HG02938 (cell line): ENCODE measurements at regions not wholly inside any gene's neighbourhood (a gene's known extent, or its start where the extent isn't known, plus 50 kb on each side); places are given as distances from the start of the nearest gene placed in this dataset.

Source experiments
- ATAC-seq: cut with Tn5 transposase; IDR thresholded peaks from one replicate; pipeline ENCODE4 v1.9.1; 2021; ENCODE audit warnings: mild to moderate bottlenecking, moderate library complexity; ENCODE audit not compliant: unreplicated experiment

GRCh38 chr9:79280691-79281090 is 291.1 kb upstream of the TLE4 start:
- ATAC-seq, result no peak

- no peak for ATAC-seq
These were observed 287.7 kb upstream of the TLE4 start for GRCh38 chr9:79284081-79284480.

- no peak for ATAC-seq
These were observed 284.6 kb upstream of the TLE4 start for GRCh38 chr9:79286992-79287707.

GRCh38 chr9:79287708-79288290 is 284.0 kb upstream of the TLE4 start:
- no peak for ATAC-seq

GRCh38 chr9:79289856-79290255 is 281.9 kb upstream of the TLE4 start:
- ATAC-seq, result no peak

- ATAC-seq, result no peak
These were observed 279.0 kb upstream of the TLE4 start for GRCh38 chr9:79292731-79293280.

GRCh38 chr9:79300068-79300467 is 271.7 kb upstream of the TLE4 start:
- no peak for ATAC-seq

- no peak for ATAC-seq
These were observed 270.7 kb upstream of the TLE4 start for GRCh38 chr9:79301085-79301484.

- ATAC-seq, result no peak
These were observed 270.0 kb upstream of the TLE4 start for GRCh38 chr9:79301551-79302391.

GRCh38 chr9:79302569-79302968 is 269.2 kb upstream of the TLE4 start:
- ATAC-seq, result no peak

- ATAC-seq, result no peak
These were observed 263.8 kb upstream of the TLE4 start for GRCh38 chr9:79308012-79308411.

- ATAC-seq, result no peak
These were observed 258.9 kb upstream of the TLE4 start for GRCh38 chr9:79312686-79313421.

GRCh38 chr9:79325501-79325900 is 246.3 kb upstream of the TLE4 start:
- ATAC-seq, result no peak

GRCh38 chr9:79329861-79330260 is 241.9 kb upstream of the TLE4 start:
- no peak for ATAC-seq

GRCh38 chr9:79334001-79334400 is 237.8 kb upstream of the TLE4 start:
- no peak for ATAC-seq

- ATAC-seq, result no peak
These were observed 237.1 kb upstream of the TLE4 start for GRCh38 chr9:79334711-79335110.

GRCh38 chr9:79335987-79336386 is 235.8 kb upstream of the TLE4 start:
- no peak for ATAC-seq

GRCh38 chr9:79341561-79341960 is 230.2 kb upstream of the TLE4 start:
- ATAC-seq, result no peak

GRCh38 chr9:79346350-79347020 is 225.3 kb upstream of the TLE4 start:
- ATAC-seq, result no peak

GRCh38 chr9:79352322-79352721 is 219.4 kb upstream of the TLE4 start:
- ATAC-seq, result no peak
